Glomerular visceral epithelial cell (primary cell): ENCODE measurements at regions not wholly inside any gene's neighbourhood (a gene's known extent, or its start where the extent isn't known, plus 50 kb on each side); places are given as distances from the start of the nearest gene placed in this dataset.
A peak's percentile ranks its signal among the peaks of the same experiment; 100 is the strongest.
"Not testable (repeated sequence)": the region's sequence is repeated elsewhere in the genome, so short reads cannot be mapped to it uniquely, and the experiment has no call there.

Source experiments
- DNase-seq: peaks from one replicate; pipeline ENCODE4 v3.0.0-alpha.2; 2016; ENCODE audit errors: extremely low spot score

- DNase-seq: not testable (repeated sequence)
These were observed 51.1 kb upstream of the BNC1 start for GRCh38 chr15:83335542-83335941.

GRCh38 chr15:83339396-83339795, 54.9 kb upstream of the BNC1 start:
- no peak for DNase-seq

DNA sequence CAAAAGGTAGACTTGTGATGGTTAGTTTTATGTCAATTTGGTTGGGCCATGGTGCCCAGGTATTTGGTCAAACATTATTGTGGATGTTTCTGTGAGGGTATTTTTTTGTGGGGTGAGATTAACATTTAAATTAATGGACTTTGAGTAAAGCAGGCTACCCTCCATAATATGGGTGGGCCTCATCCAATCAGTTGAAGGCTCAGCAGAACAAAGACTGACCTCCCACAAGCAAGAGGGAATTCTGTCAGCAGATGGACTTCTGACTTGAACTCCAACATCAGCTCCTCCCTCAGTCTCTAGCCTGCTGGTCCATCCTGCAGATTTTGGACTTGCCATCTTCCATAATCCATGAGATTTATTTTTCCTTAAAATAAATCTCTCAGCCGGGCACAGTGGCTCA, 55.6 kb upstream of the BNC1 start:
- DNase-seq: no peak

GRCh38 chr15:83346342-83346741, 61.9 kb upstream of the BNC1 start:
- DNase-seq: no peak

- no peak for DNase-seq
These were observed 67.7 kb upstream of the BNC1 start for GRCh38 chr15:83352119-83352518.

DNA sequence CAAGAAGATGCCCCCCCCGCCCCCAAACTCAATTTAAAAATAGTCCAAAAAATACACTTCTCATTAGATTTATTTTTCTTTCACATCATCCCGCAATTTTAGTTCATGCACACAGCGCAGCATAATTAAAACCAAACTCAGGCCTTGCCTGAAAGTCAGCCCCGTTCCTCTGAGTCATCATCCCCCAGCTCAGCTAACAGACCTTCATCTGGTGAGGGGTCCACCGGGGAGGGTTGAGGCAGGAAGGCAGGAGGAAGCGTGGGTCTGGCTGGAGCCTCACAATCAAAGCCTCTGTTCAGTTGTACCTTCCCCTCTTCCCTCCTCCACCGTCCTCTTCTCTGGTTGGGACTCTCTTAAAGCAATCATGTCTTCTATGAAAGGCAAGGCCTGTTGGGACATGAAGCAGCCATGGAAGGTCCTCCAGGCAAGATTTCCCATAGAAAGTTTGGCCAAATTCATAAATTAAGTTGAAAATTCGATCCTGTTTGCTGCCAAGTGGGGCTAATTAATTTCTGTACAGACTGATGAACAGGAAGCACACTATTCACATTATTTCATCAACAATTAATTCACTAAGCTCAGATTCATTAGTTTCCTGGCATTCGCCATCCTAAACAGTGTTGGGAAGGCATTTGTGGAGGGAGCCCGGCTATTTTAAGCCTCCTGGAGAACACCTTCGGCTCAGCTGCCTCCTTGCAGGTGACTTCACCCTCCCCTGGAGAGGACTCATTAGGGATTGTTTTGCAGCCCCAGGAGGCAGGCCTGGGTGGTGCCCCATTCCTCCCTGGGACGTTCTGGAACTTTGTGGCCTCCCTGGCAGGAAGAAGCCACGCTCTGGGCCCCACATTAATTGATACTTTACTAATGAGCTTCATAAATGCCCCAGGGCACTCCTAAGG, 72.3 kb upstream of the BNC1 start:
- DNase-seq: no peak

- no peak for DNase-seq
These were observed 74.6 kb upstream of the BNC1 start for GRCh38 chr15:83358972-83359564.

DNA sequence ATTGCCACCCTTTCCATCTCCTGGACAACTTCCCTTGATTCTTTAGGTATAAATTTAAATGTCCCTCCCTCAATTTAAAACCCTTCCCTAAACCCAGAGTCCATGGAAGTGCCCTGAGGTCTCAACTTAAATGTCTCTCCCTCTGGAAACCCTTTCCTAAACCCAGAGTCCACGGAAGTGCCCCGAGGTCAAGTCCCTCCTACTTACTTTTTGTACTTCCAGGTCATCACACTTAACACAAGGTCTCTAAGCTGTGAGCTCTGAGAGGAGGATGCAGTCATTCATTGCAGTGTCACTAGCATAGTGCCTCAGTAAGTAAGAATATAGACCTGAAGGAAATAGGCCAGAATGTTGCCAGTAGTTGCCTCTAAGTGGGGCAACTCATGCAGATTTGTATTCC, 78.2 kb upstream of the BNC1 start:
- no peak for DNase-seq

DNA sequence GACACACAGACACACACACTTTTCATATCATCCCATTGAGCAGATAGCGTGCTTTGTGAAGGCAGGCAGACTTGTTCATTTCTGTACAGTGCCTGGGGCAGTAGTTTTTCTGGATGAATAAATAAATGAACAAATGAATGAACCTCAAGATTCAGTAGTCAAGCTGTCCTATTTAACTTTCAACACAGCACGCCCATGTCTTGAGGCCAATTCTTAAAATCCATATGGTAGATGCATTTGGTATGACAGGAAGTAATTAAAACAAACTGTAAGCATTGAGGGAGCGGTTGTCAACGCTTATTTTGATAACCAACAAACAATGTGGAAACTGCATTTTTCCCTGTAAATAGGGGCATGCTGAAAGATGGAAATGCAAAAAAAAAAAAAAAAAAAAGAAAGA, 80.0 kb upstream of the BNC1 start:
- DNase-seq: no peak

GRCh38 chr15:83365370-83365938, 81.0 kb upstream of the BNC1 start:
- peak; percentile 59 for DNase-seq

DNA sequence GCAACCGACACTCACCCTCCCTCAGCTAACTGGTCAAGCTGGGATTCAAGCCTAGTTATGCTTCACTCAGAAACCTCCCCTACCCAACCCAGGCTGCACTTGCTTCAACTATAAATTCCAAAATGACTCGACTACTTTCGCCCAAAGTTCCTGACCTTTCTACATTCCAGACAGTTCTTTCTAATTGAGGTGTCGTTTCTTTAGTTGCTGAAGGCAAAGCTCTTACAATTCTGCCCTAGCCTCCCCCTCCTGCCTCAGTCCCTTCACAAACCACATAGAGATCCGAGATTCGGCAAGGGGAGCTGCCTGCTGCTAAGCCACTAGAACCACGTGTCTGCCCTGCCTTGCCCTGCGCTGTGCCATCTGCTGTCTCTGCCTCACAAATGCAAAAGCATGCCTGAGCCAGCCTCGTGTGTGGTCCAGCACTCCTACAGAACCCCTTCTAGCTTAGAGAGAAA, 74.7 kb upstream of the SH3GL3 start:
- peak; percentile 58 for DNase-seq

DNA sequence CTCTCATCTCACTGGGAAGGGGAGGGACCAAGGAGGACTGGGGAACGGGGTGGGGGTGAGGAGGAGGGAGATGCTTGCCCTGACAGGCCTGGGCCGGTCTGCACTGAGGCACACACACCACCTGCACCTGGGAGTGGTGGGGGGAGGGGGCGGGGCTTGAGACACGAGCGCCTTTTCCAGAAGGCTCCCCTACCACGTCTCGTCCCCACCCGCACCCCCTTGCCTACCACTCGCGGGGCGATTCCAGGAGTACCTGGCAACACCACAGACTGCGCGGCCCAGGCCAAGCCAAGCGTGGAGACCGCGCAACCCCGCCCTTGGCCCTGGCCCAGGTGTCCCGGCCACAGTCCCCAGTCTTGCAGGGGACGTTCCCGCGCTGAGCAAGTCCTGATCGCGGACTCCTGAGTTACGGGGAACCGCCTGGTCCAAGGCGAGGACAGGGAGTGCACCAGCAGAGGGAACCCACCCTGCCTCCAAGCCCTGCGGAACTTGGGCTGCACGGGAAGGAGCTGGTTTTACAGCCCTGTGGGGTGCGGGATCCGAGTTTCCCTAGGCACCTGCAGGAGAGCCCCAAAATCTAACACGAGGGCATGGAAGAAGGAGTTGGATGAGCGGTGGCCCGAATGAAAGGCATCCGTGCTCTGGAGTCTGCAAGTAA, 68.1 kb upstream of the SH3GL3 start:
- DNase-seq: no peak

DNA sequence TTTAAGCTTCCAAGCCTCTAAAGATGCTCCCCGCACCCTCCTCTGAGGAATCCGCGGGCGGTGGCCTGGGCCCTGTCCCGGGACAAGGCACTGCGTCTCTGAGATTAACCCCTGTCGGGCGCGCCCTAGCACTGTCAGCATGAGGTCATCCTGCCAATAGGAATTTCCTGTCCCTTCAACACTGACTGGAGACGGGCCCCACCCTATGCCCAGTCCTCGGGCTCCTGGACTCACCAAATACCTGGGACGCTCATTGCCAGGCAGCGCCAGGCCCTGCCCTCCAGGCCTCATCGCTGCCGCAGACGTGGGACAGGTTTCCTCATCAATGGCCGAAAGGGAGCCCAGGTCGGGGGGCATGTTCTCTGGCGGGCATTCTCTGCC, 67.6 kb upstream of the SH3GL3 start:
- DNase-seq: peak; percentile 77

- DNase-seq: peak; percentile 70
These were observed 67.1 kb upstream of the SH3GL3 start for GRCh38 chr15:83380059-83380458.

- DNase-seq: peak; percentile 60
These were observed 66.5 kb upstream of the SH3GL3 start for GRCh38 chr15:83380682-83381081.

- DNase-seq: not testable (repeated sequence)
These were observed 63.5 kb upstream of the SH3GL3 start for GRCh38 chr15:83383608-83384139.

DNA sequence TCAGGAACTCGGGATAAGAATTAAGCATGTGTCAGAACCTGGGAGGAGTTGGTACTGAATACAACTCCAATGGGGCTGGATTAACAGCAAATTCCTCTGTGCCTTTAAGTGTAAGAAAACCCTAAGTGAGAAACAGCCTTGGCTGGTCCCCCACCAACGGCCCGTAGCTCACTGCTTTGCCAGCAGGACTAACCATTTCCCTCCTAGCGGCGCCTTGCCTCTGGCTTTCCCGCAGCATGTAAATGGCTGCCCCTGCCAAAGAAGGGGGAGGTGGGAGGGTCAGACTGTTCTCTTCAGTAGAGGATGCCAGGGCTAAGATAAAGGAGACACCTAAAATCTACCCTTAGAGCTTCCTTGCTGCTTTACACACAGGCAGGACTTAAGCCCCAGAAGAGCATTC, 51.0 kb upstream of the SH3GL3 start:
- no peak for DNase-seq
